ENCODE measurements at regions not wholly inside any gene's neighbourhood (a gene's known extent, or its start where the extent isn't known, plus 50 kb on each side); places are given as distances from the start of the nearest gene placed in this dataset.

DNA sequence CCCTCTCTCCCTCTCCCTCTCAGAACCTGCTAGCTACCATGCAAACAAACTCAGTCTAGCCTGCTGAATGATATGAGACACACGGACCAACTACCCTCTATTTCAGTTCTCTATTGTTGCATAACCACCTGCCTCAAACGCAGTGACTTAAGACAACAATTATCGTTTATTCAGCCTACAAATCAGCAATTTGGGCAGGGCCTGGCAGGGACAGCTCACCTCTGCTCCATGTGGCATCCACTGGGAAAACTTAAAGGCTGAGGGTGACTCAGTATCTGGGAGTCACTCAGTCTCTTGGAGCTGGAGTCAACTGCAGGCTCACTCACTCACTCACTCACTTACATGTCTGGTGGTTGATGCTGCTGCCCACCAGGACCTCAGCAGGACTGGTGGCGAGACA lies 121.3 kb downstream of the SEC16B start:
- TF ChIP-seq, protein P1, sequence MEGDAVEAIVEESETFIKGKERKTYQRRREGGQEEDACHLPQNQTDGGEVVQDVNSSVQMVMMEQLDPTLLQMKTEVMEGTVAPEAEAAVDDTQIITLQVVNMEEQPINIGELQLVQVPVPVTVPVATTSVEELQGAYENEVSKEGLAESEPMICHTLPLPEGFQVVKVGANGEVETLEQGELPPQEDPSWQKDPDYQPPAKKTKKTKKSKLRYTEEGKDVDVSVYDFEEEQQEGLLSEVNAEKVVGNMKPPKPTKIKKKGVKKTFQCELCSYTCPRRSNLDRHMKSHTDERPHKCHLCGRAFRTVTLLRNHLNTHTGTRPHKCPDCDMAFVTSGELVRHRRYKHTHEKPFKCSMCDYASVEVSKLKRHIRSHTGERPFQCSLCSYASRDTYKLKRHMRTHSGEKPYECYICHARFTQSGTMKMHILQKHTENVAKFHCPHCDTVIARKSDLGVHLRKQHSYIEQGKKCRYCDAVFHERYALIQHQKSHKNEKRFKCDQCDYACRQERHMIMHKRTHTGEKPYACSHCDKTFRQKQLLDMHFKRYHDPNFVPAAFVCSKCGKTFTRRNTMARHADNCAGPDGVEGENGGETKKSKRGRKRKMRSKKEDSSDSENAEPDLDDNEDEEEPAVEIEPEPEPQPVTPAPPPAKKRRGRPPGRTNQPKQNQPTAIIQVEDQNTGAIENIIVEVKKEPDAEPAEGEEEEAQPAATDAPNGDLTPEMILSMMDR (IDR thresholded peaks at IDR 0.05) = no peak
- TF ChIP-seq POLR2A (IDR thresholded peaks at IDR 0.05) = no peak

Data from adrenal gland (tissue), 5 donors.